ENCODE measurements at regions not wholly inside any gene's neighbourhood (a gene's known extent, or its start where the extent isn't known, plus 50 kb on each side); places are given as distances from the start of the nearest gene placed in this dataset.

- no peak for TF ChIP-seq AFF4 (CRISPR knock-in tag; IDR thresholded peaks at IDR 0.05; ENCODE audit: borderline replicate concordance)
- no peak for TF ChIP-seq ZNF121 (CRISPR knock-in tag; IDR thresholded peaks at IDR 0.05)
- TF ChIP-seq ATF1 (CRISPR knock-in tag; IDR thresholded peaks at IDR 0.05) = no peak
- no peak for TF ChIP-seq TCF7 (CRISPR knock-in tag; IDR thresholded peaks at IDR 0.05; ENCODE audit: low read depth)
- no peak for TF ChIP-seq IRF1 (CRISPR knock-in tag; IDR thresholded peaks at IDR 0.05)
- no peak for TF ChIP-seq CDX4 (CRISPR knock-in tag; IDR thresholded peaks at IDR 0.05; ENCODE audit: borderline replicate concordance)
Measured at GRCh38 chr7:80372415-80372814, 139.4 kb downstream of the GNAT3 start (continued).

- CTCF ChIA-PET = no interaction called here
- H3K27me3 Mint-ChIP-seq (ENCODE audit: low read depth) = no peaks in the 10 kb centered on the region
- POLR2A ChIA-PET = no interaction called here
- DNase-seq (ENCODE audit: low spot score) (no peak), ATAC-seq (no peak)
- peaks cover 9% of the 10 kb centered on the region for H3K9me3 Mint-ChIP-seq
- TF ChIP-seq E2F1 (CRISPR knock-in tag; IDR thresholded peaks at IDR 0.05) (no peak), PREB (CRISPR knock-in tag; IDR thresholded peaks at IDR 0.05; ENCODE audit: borderline replicate concordance) (no peak), ELF4 (CRISPR knock-in tag; IDR thresholded peaks at IDR 0.05; ENCODE audit: low read depth) (no peak)
- H3K4me1 Mint-ChIP-seq = peaks cover 13% of the 10 kb centered on the region
- no peak overlapping the region for H3K4me3 Mint-ChIP-seq
- H3K36me3 Mint-ChIP-seq = no peaks in the 10 kb centered on the region; the same call in 1 of the 2 replicates
- H3K27ac Mint-ChIP-seq = no peak overlapping the region
Measured at GRCh38 chr7:80370587-80370986, 141.3 kb downstream of the GNAT3 start.

GRCh38 chr7:80369321-80369720 lies 142.5 kb downstream of the GNAT3 start:
- no peak overlapping the region for H3K4me3 Mint-ChIP-seq
- H3K4me1 Mint-ChIP-seq = peaks cover 13% of the 10 kb centered on the region
- H3K27ac Mint-ChIP-seq = no peak overlapping the region
- no peaks in the 10 kb centered on the region for H3K27me3 Mint-ChIP-seq (ENCODE audit: low read depth)
- DNase-seq (ENCODE audit: low spot score) (no peak), ATAC-seq (no peak)
- H3K9me3 Mint-ChIP-seq = peaks cover 22% of the 10 kb centered on the region
- CTCF ChIA-PET = no interaction called here
- POLR2A ChIA-PET = no interaction called here
- H3K36me3 Mint-ChIP-seq = no peaks in the 10 kb centered on the region; the same call in none of the 2 replicates
- TF ChIP-seq FOXP1 (CRISPR knock-in tag; IDR thresholded peaks at IDR 0.05; ENCODE audit: borderline replicate concordance) = no peak
- no peak for TF ChIP-seq SOX15 (CRISPR knock-in tag; IDR thresholded peaks at IDR 0.05)
- TF ChIP-seq ZNF425 (CRISPR knock-in tag; conservative IDR thresholded peaks at IDR 0.05) = no peak
- TF ChIP-seq STAT6 (CRISPR knock-in tag; conservative IDR thresholded peaks at IDR 0.05; ENCODE audit: low read depth) = no peak
- TF ChIP-seq CREB1 (CRISPR knock-in tag; IDR thresholded peaks at IDR 0.05) = no peak
- no peak for TF ChIP-seq MXD4 (CRISPR knock-in tag; IDR thresholded peaks at IDR 0.05; ENCODE audit: borderline replicate concordance)

Data from WTC11 (cell line).